ENCODE measurements at regions not wholly inside any gene's neighbourhood (a gene's known extent, or its start where the extent isn't known, plus 50 kb on each side); places are given as distances from the start of the nearest gene placed in this dataset.

DNA sequence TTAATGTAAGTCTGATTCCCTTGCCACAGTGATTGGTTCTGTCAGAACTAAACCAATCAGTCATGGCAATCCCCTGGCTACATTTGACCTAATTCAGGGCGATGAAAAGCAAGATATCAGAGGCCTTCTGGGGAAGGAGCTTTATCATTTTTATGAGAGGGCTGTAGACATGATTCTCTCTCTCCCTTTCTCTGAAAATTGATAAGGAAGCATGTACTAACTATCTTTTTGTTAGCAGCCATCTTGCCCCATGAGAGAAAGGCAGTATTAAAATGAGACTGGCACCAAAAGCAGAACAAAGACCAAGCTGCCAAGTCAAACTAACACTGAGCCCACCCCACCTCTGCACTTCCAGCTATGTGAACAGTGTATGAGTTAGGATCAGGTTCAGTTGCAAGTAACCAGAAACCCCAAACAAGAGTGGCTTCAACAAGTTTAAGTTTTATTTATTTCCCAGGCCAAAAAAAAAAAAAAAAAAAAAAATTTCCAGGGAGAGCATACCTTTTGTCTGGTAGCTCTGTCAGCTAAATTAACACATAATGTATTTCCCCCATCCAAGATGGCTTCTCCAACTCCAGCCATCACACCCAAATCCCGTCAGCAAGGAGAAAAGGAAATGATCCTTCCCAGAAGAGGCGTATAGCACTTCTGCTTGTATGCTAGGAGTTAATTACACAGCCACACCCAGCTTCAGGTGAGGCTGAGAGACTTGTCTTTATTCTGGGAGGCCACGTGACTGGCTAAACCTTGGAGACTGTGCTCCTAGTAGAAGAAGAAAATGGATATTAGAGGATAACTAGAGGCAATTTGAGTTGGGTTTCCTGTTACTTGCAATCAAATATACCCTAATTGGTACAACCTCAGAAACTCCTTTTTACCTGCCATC lies 105.8 kb upstream of the RALGPS2 start:
- H3K27me3 ChIP-seq (ENCODE audit: control insufficient read depth in 5 of 5, insufficient read depth in 4 of 5, low read length in 5 of 5): no peaks in the 10 kb centered on the region
- no peaks in the 10 kb centered on the region for H3K4me1 ChIP-seq (ENCODE audit: control insufficient read depth in 5 of 5, insufficient read depth in 5 of 5, low read length in 5 of 5)
- no peak overlapping the region for H3K9ac ChIP-seq (ENCODE audit: low read length in 5 of 5)
- no peaks in the 10 kb centered on the region for H3K36me3 ChIP-seq (ENCODE audit: control insufficient read depth in 5 of 5, insufficient read depth in 5 of 5, low read length in 5 of 5)
- no peak overlapping the region for H3K4me3 ChIP-seq (ENCODE audit: low read depth in 1 of 5, low read length in 5 of 5)
- no peak overlapping the region for H3K27ac ChIP-seq (ENCODE audit: low read depth, low read length)
- peaks cover 0 to 6% (median 0%) of the 10 kb centered on the region in 5 donors for H3K9me3 ChIP-seq (ENCODE audit: control insufficient read depth in 5 of 5, low read length in 5 of 5)

DNA sequence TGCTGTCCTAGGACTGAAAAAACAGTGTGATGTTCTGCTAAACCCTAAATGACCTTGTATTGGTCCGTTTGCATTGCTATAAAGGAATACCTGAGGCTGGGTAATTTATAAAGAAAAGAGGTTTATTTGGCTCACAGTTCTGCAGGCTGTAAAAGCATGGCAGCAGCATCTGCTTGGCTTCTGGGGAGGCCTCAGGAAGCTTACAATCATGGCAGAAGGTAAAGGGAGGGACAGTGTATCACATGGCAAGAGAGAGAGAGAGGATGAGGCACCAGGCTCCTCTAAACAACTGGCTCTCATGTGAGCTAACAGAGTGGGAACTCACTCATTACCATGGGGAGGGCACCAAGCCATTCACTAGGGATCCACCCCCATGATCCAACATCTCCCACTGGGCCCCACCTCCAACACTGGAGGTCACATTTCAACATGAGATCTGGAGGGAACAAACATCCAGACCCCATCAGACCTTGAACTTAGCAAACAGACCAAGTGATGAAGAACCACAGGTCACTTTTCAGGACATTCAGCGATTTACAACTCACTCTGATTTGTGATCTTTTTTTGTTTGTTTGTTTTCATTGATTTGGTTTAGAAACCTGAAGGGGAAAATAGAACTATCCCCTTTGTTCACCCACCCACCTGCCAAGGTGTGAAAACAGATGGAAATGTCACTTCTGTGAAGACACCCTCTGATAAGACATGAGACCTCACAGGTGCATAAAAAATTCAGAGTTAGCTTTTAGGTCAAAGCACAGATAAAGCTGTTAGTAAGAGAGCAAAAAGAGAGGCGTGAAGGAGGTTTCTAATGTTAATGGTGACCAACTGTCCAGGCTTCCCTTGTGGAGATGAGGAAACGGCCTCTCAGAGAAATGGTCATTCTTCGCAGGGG lies 104.2 kb upstream of the RALGPS2 start:
- Histone ChIP-seq H3K36me3 (ENCODE audit: control insufficient read depth in 5 of 5, insufficient read depth in 5 of 5, low read length in 5 of 5) (no peaks in the 10 kb centered on the region), H3K27ac (ENCODE audit: low read depth, low read length) (no peak overlapping the region), H3K27me3 (ENCODE audit: control insufficient read depth in 5 of 5, insufficient read depth in 4 of 5, low read length in 5 of 5) (no peaks in the 10 kb centered on the region), H3K9ac (ENCODE audit: low read length in 5 of 5) (no peak overlapping the region), H3K4me3 (ENCODE audit: low read depth in 1 of 5, low read length in 5 of 5) (no peak overlapping the region), H3K9me3 (ENCODE audit: control insufficient read depth in 5 of 5, low read length in 5 of 5) (peaks cover 0 to 6% (median 4%) of the 10 kb centered on the region in 5 donors), H3K4me1 (ENCODE audit: control insufficient read depth in 5 of 5, insufficient read depth in 5 of 5, low read length in 5 of 5) (no peaks in the 10 kb centered on the region)

- no peaks in the 10 kb centered on the region for H3K4me1 ChIP-seq (ENCODE audit: control insufficient read depth in 5 of 5, insufficient read depth in 5 of 5, low read length in 5 of 5)
- H3K4me3 ChIP-seq (ENCODE audit: low read depth in 1 of 5, low read length in 5 of 5): no peak overlapping the region
- H3K9me3 ChIP-seq (ENCODE audit: control insufficient read depth in 5 of 5, low read length in 5 of 5): peaks cover 0 to 6% (median 4%) of the 10 kb centered on the region in 5 donors
- H3K9ac ChIP-seq (ENCODE audit: low read length in 5 of 5): no peak overlapping the region
- no peaks in the 10 kb centered on the region for H3K27me3 ChIP-seq (ENCODE audit: control insufficient read depth in 5 of 5, insufficient read depth in 4 of 5, low read length in 5 of 5)
- no peak overlapping the region for H3K27ac ChIP-seq (ENCODE audit: low read depth, low read length)
- no peaks in the 10 kb centered on the region for H3K36me3 ChIP-seq (ENCODE audit: control insufficient read depth in 5 of 5, insufficient read depth in 5 of 5, low read length in 5 of 5)
Measured at GRCh38 chr1:178621822-178622221, 103.2 kb upstream of the RALGPS2 start.

DNA sequence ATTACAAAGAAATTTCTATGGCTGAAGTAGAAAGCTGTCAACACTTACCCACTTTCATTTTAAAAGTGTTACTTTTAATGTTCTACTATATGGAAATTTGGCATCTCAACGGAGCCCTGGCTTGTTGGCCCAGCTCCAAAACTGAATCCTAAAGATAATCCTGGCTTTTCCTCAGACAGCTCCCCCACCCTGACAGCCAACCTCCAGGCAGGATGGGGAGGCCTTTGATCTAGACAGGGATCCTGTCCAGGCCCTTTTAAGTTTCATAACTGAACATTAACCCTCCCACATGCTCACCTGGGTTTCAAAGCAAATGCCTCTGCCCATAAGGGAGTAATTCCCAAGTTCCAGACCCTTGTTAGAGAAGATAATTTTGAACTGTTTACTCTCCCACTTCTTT lies 99.3 kb upstream of the RALGPS2 start:
- peaks cover 0 to 4% (median under 1%) of the 10 kb centered on the region in 5 donors for H3K9me3 ChIP-seq (ENCODE audit: control insufficient read depth in 5 of 5, low read length in 5 of 5)
- H3K27ac ChIP-seq (ENCODE audit: low read depth, low read length): no peak overlapping the region
- peaks cover 0 to 9% (median 2%) of the 10 kb centered on the region in 5 donors for H3K4me1 ChIP-seq (ENCODE audit: control insufficient read depth in 5 of 5, insufficient read depth in 5 of 5, low read length in 5 of 5)
- no peak overlapping the region for H3K9ac ChIP-seq (ENCODE audit: low read length in 5 of 5)
- H3K27me3 ChIP-seq (ENCODE audit: control insufficient read depth in 5 of 5, insufficient read depth in 4 of 5, low read length in 5 of 5): no peaks in the 10 kb centered on the region
- H3K4me3 ChIP-seq (ENCODE audit: low read depth in 1 of 5, low read length in 5 of 5): no peak overlapping the region
- no peaks in the 10 kb centered on the region for H3K36me3 ChIP-seq (ENCODE audit: control insufficient read depth in 5 of 5, insufficient read depth in 5 of 5, low read length in 5 of 5)

GRCh38 chr1:178627037-178627436 lies 98.0 kb upstream of the RALGPS2 start:
- no peaks in the 10 kb centered on the region for H3K36me3 ChIP-seq (ENCODE audit: control insufficient read depth in 5 of 5, insufficient read depth in 5 of 5, low read length in 5 of 5)
- H3K4me1 ChIP-seq (ENCODE audit: control insufficient read depth in 5 of 5, insufficient read depth in 5 of 5, low read length in 5 of 5): peaks cover 0 to 9% (median 2%) of the 10 kb centered on the region in 5 donors
- H3K27ac ChIP-seq (ENCODE audit: low read depth, low read length): no peak overlapping the region
- no peaks in the 10 kb centered on the region for H3K27me3 ChIP-seq (ENCODE audit: control insufficient read depth in 5 of 5, insufficient read depth in 4 of 5, low read length in 5 of 5)
- H3K4me3 ChIP-seq (ENCODE audit: low read depth in 1 of 5, low read length in 5 of 5): no peak overlapping the region
- peaks cover 0 to 4% (median 0%) of the 10 kb centered on the region in 5 donors for H3K9me3 ChIP-seq (ENCODE audit: control insufficient read depth in 5 of 5, low read length in 5 of 5)
- H3K9ac ChIP-seq (ENCODE audit: low read length in 5 of 5): no peak overlapping the region

DNA sequence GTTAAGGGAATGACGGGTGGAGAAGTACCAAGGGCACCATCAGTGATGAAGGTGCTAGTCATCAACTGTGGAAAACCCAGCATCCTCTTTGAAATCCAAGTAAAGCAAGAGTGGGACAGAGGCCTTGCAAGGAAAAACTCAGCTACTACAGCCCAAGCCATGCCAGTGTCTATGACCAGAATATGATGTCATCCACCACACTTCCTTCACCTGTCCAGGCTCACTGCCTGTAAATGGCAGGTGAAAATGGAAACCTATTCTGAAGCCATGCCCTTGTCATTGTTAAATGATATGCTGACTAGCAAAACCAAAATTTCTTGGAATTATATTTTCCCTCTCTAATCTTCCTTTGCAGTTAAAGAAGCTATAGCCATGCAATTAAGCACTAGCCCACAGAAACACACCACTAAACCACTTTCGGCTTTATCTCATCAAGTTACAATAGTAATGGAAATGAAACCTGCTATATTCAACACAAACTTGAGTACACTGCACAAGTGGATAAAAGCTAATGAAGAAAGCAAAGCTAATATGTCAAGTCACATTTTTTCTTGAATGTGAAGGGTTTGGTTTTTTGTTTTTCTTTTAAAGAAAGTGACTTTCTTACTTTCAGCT lies 96.3 kb upstream of the RALGPS2 start:
- H3K27me3 ChIP-seq (ENCODE audit: control insufficient read depth in 5 of 5, insufficient read depth in 4 of 5, low read length in 5 of 5): no peaks in the 10 kb centered on the region
- H3K36me3 ChIP-seq (ENCODE audit: control insufficient read depth in 5 of 5, insufficient read depth in 5 of 5, low read length in 5 of 5): no peaks in the 10 kb centered on the region
- H3K27ac ChIP-seq (ENCODE audit: low read depth, low read length): no peak overlapping the region
- peaks cover 0 to 12% (median 6%) of the 10 kb centered on the region in 5 donors for H3K4me1 ChIP-seq (ENCODE audit: control insufficient read depth in 5 of 5, insufficient read depth in 5 of 5, low read length in 5 of 5)
- H3K4me3 ChIP-seq (ENCODE audit: low read depth in 1 of 5, low read length in 5 of 5): no peak overlapping the region
- H3K9me3 ChIP-seq (ENCODE audit: control insufficient read depth in 5 of 5, low read length in 5 of 5): peaks cover 0 to 4% (median 0%) of the 10 kb centered on the region in 5 donors
- no peak overlapping the region for H3K9ac ChIP-seq (ENCODE audit: low read length in 5 of 5)

DNA sequence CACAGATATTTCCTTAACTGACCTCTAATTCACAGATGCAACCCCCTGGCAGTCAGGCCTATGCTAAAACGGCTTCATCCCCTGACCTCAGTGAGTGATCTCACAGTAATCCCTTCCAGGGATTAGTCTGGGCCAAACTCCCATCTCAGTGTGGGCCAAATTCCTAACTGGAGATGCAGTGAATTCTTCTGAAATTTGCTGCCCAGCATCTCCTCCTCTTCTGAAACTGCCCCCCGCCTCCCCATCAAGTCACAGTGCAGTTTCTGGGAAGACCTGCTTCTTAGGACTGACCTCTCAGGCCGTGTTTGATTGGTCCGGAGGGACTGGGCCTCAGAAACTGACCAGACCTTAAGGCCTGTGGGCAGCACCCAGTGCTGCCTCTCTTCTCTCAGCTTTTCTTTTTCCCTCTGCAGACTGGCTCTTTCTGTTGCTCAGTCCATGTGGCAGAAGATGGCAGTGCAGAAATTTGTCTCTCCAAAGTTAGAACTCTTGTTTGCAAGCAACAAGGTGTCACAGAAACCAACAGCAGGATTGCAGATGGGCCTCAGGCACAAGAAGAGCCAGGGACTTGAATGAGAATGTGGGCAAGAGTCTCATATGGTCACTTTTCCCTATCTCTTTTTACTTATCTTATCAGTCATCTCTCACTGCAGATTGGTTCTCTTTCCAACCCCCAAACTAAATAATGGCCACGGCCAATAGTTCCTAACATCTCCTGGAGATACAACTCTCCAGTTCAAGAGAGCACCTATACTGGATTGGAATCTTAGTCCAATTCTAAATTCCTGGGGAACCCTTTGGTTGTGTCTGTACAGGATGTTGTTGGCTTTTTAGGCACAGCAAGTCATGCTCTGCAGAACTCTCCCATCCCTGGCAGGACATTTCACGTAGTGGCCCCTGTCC lies 95.5 kb upstream of the RALGPS2 start:
- Histone ChIP-seq H3K4me1 (ENCODE audit: control insufficient read depth in 5 of 5, insufficient read depth in 5 of 5, low read length in 5 of 5) (peaks cover 0 to 14% (median 6%) of the 10 kb centered on the region in 5 donors), H3K4me3 (ENCODE audit: low read depth in 1 of 5, low read length in 5 of 5) (no peak overlapping the region), H3K9ac (ENCODE audit: low read length in 5 of 5) (no peak overlapping the region), H3K36me3 (ENCODE audit: control insufficient read depth in 5 of 5, insufficient read depth in 5 of 5, low read length in 5 of 5) (no peaks in the 10 kb centered on the region), H3K27me3 (ENCODE audit: control insufficient read depth in 5 of 5, insufficient read depth in 4 of 5, low read length in 5 of 5) (no peaks in the 10 kb centered on the region), H3K27ac (ENCODE audit: low read depth, low read length) (no peak overlapping the region), H3K9me3 (ENCODE audit: control insufficient read depth in 5 of 5, low read length in 5 of 5) (peaks cover 0 to 4% (median 0%) of the 10 kb centered on the region in 5 donors)

DNA sequence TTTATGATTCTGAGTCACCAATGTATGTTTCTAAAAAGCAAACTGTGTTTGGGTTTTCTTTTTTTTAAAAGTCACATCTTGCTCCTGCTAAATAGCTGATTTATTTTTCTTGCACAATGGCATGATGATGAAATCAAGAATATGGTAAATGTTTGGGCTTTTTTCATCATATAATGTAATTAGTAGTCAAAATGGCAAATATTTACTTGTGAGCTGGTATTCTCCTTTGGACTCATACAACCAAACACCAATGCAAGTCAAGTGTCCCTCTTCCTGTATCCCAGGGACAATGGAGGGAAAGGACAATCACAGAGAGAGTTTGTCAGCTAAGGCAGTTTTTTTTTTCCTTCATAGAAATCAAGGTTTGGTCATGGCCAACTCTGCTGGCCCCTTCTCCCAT lies 94.6 kb upstream of the RALGPS2 start:
- H3K36me3 ChIP-seq (ENCODE audit: control insufficient read depth in 5 of 5, insufficient read depth in 5 of 5, low read length in 5 of 5): no peaks in the 10 kb centered on the region
- H3K27me3 ChIP-seq (ENCODE audit: control insufficient read depth in 5 of 5, insufficient read depth in 4 of 5, low read length in 5 of 5): no peaks in the 10 kb centered on the region
- H3K9ac ChIP-seq (ENCODE audit: low read length in 5 of 5): no peak overlapping the region
- no peak overlapping the region for H3K4me3 ChIP-seq (ENCODE audit: low read depth in 1 of 5, low read length in 5 of 5)
- H3K9me3 ChIP-seq (ENCODE audit: control insufficient read depth in 5 of 5, low read length in 5 of 5): no peaks in the 10 kb centered on the region
- peaks cover 0 to 14% (median 6%) of the 10 kb centered on the region in 5 donors for H3K4me1 ChIP-seq (ENCODE audit: control insufficient read depth in 5 of 5, insufficient read depth in 5 of 5, low read length in 5 of 5)
- no peak overlapping the region for H3K27ac ChIP-seq (ENCODE audit: low read depth, low read length)

- Histone ChIP-seq H3K36me3 (ENCODE audit: control insufficient read depth in 5 of 5, insufficient read depth in 5 of 5, low read length in 5 of 5) (no peaks in the 10 kb centered on the region), H3K27ac (ENCODE audit: low read depth, low read length) (no peak overlapping the region), H3K9me3 (ENCODE audit: control insufficient read depth in 5 of 5, low read length in 5 of 5) (no peaks in the 10 kb centered on the region), H3K27me3 (ENCODE audit: control insufficient read depth in 5 of 5, insufficient read depth in 4 of 5, low read length in 5 of 5) (no peaks in the 10 kb centered on the region), H3K4me3 (ENCODE audit: low read depth in 1 of 5, low read length in 5 of 5) (no peak overlapping the region), H3K9ac (ENCODE audit: low read length in 5 of 5) (no peak overlapping the region), H3K4me1 (ENCODE audit: control insufficient read depth in 5 of 5, insufficient read depth in 5 of 5, low read length in 5 of 5) (peaks cover 0 to 14% (median 6%) of the 10 kb centered on the region in 5 donors)
Measured at GRCh38 chr1:178632653-178633052, 92.4 kb upstream of the RALGPS2 start.

Data from subcutaneous abdominal adipose tissue (tissue), 5 donors.